HepG2 (cell line): ENCODE measurements at regions not wholly inside any gene's neighbourhood (a gene's known extent, or its start where the extent isn't known, plus 50 kb on each side); places are given as distances from the start of the nearest gene placed in this dataset.

Experiments
- ATAC-seq: fragments of 200-7000 bp; cut with Tn5 transposase; 3 replicates; pipeline ENCODE4 v1.9.1; 2020; ENCODE audit warnings: mild to moderate bottlenecking, moderate library complexity
- BruUV-seq: library from RNA; stranded (reverse); fragments of 400-500 nt; replicated peaks from 2 replicates; lab custom pipeline; 2021; lab: Mats Ljungman, UMichigan
- CTCF ChIA-PET: fragments of 300-600 bp; formaldehyde crosslinking; extraction: SDS; loops from one replicate; lab custom pipeline; 2021; ENCODE audit warnings: low total read pairs, inconsistent platforms, low intra/inter-chr PET ratio; lab: Yijun Ruan, JAX
- POLR2A ChIA-PET: fragments of 350-600 bp; sonication (Branson Sonifier 250); formaldehyde crosslinking; loops from one replicate; lab custom pipeline; 2020; ENCODE audit warnings: antibody characterized with exemption, inconsistent platforms; lab: Yijun Ruan, JAX
- DNase-seq: peaks from one replicate; pipeline ENCODE4 v3.0.0-alpha.2; 2015; ENCODE audit warnings: low spot score
- FAIRE-seq: peaks from 3 replicates; lab custom pipeline; 2011; peaks lifted over from hg19 to GRCh38; lab: Jason Lieb, UNC
- H2AFZ ChIP-seq: one replicate; pipeline ENCODE4 v1.6.1; 2011; ENCODE audit warnings: low read length, inconsistent platforms
- H3K27ac ChIP-seq: fragments of 300-600 bp; 3 replicates; pipeline ENCODE4 v1.8.0; 2011; ENCODE audit warnings: mixed run types, mild to moderate bottlenecking, mixed read lengths, low read length, inconsistent platforms; ENCODE audit not compliant: insufficient read depth; ENCODE audit errors: extremely low read length
- H3K27me3 ChIP-seq, 2 experiments: fragments of 200-600 bp in 1 of 2; 2 replicates in 1 of 2; 3 replicates in 1 of 2; pipeline versions ENCODE4 v1.6.0 to v1.8.0; 2011; ENCODE audit warnings: low read length in 2 of 2, mild to moderate bottlenecking in 2 of 2, moderate library complexity in 2 of 2, inconsistent platforms in 1 of 2; ENCODE audit not compliant: insufficient read depth in 2 of 2, control insufficient read depth in 1 of 2
- H3K36me3 ChIP-seq, 2 experiments: fragments of 200-600 bp in 1 of 2; replicated peaks in 1 of 2; 2 replicates in 1 of 2; 3 replicates in 1 of 2; pipeline versions ENCODE4 v1.5.1 to v1.8.0; 2011; ENCODE audit warnings: low read length in 2 of 2, inconsistent platforms in 1 of 2; ENCODE audit not compliant: insufficient read depth in 2 of 2, control insufficient read depth in 1 of 2
- H3K4me1 ChIP-seq: 2 replicates; pipeline ENCODE4 v1.5.1; 2012; ENCODE audit warnings: low read length, inconsistent platforms; ENCODE audit not compliant: insufficient read depth
- H3K4me2 ChIP-seq: 2 replicates; pipeline ENCODE4 v1.6.0; 2011; ENCODE audit warnings: low read depth, low read length, inconsistent platforms
- H3K4me3 ChIP-seq, 3 experiments: fragments of 200-600 bp in 1 of 3; sonication (generic), shearing (Covaris generic) in 1 of 3; replicated peaks in 1 of 3; 2 replicates each; pipeline ENCODE4 v1.5.1; 2011 to 2016; ENCODE audit warnings: low read length in 3 of 3, inconsistent platforms in 2 of 3, low read depth in 2 of 3, mild to moderate bottlenecking in 2 of 3, control low read depth in 1 of 3, mixed read lengths in 1 of 3; ENCODE audit not compliant: insufficient read depth in 1 of 3
- H3K79me2 ChIP-seq: one replicate; pipeline ENCODE4 v1.6.1; 2011; ENCODE audit warnings: low read length, inconsistent platforms; ENCODE audit not compliant: insufficient read depth
- H3K9ac ChIP-seq: 2 replicates; pipeline ENCODE4 v1.6.0; 2011; ENCODE audit warnings: mild to moderate bottlenecking, low read depth, low read length, inconsistent platforms; ENCODE audit not compliant: insufficient read depth
- H3K9me3 ChIP-seq: 2 replicates; pipeline ENCODE4 v1.5.1; 2012; ENCODE audit warnings: mild to moderate bottlenecking, low read length
- H4K20me1 ChIP-seq: 2 replicates; pipeline ENCODE4 v1.6.0; 2011; ENCODE audit warnings: inconsistent platforms, mild to moderate bottlenecking, low read length, moderate library complexity; ENCODE audit not compliant: insufficient read depth
- AFF4 ChIP-seq: sonication (generic); formaldehyde crosslinking; IDR thresholded peaks from 2 replicates; pipeline ENCODE4 v1.4.0; 2020; ENCODE audit warnings: missing genetic modification reagents
- BRCA1 ChIP-seq: sonication (generic); formaldehyde crosslinking; IDR thresholded peaks from 2 replicates; pipeline ENCODE4 v1.4.0; 2020; ENCODE audit warnings: missing genetic modification reagents
- CEBPG ChIP-seq: IDR thresholded peaks from 2 replicates; pipeline ENCODE4 v1.6.1; 2016
- DMAP1 ChIP-seq: IDR thresholded peaks from 2 replicates; pipeline ENCODE4 v1.6.1; 2016
- GATAD1 ChIP-seq: IDR thresholded peaks from 2 replicates; pipeline ENCODE4 v1.6.1; 2016; ENCODE audit warnings: missing genetic modification reagents, missing compliant biosample characterization
- NFKB2 ChIP-seq: sonication (generic); formaldehyde crosslinking; IDR thresholded peaks from 2 replicates; pipeline ENCODE4 v1.4.0; 2020; ENCODE audit warnings: missing genetic modification reagents, borderline replicate concordance
- PRDM10 ChIP-seq: sonication (generic); formaldehyde crosslinking; IDR thresholded peaks from 2 replicates; pipeline ENCODE4 v1.4.0; 2020; ENCODE audit warnings: low read depth, missing genetic modification reagents
- ZNF160 ChIP-seq: sonication (generic); formaldehyde crosslinking; IDR thresholded peaks from 2 replicates; pipeline ENCODE4 v1.8.0; 2022; ENCODE audit warnings: mild to moderate bottlenecking, inconsistent platforms, missing genetic modification reagents
- ZNF230 ChIP-seq: sonication (generic); formaldehyde crosslinking; IDR thresholded peaks from 2 replicates; pipeline ENCODE4 v1.4.0; 2020; ENCODE audit warnings: mild to moderate bottlenecking, missing genetic modification reagents
- ZNF431 ChIP-seq: sonication (generic); formaldehyde crosslinking; IDR thresholded peaks from 2 replicates; pipeline ENCODE4 v1.9.0; 2022; ENCODE audit warnings: missing genetic modification reagents, low read depth, mild to moderate bottlenecking, borderline replicate concordance
- ZNF619 ChIP-seq: sonication (generic); formaldehyde crosslinking; IDR thresholded peaks from 2 replicates; pipeline ENCODE4 v1.4.0; 2020; ENCODE audit warnings: mild to moderate bottlenecking, missing genetic modification reagents
- ZNF644 ChIP-seq: IDR thresholded peaks from 2 replicates; pipeline ENCODE4 v1.6.1; 2016; ENCODE audit warnings: low read depth
- ZSCAN21 ChIP-seq: sonication (generic); formaldehyde crosslinking; IDR thresholded peaks from 2 replicates; pipeline ENCODE4 v1.8.0; 2022; ENCODE audit warnings: mild to moderate bottlenecking, missing genetic modification reagents, moderate library complexity, borderline replicate concordance
- WGBS: methylation state at CpG from one replicate; pipeline ENCODE4 v1.1.6; 2017; ENCODE audit warnings: low lambda C conversion rate; 5-methylcytosine and 5-hydroxymethylcytosine counted together
- in situ Hi-C: cut with HindIII; loops from 2 replicates; pipeline ENCODE4 v1.10.0; 2017; ENCODE audit warnings: low pct_unique_long_range_greater_than_20kb; ENCODE audit not compliant: extremely low pct_ligation_motif_present
- intact Hi-C: fragments of 100-400 bp; cut with micrococcal nuclease; formaldehyde crosslinking; loops from one replicate; pipeline ENCODE4 v1.10.0; 2022; ENCODE audit not compliant: unreplicated experiment
- TF ChIP-seq, protein P1 (sequence below): sonication (generic); formaldehyde crosslinking; IDR thresholded peaks from 2 replicates; pipeline ENCODE4 v1.5.0; 2020; ENCODE audit warnings: mild to moderate bottlenecking, missing genetic modification reagents, borderline replicate concordance

DNA sequence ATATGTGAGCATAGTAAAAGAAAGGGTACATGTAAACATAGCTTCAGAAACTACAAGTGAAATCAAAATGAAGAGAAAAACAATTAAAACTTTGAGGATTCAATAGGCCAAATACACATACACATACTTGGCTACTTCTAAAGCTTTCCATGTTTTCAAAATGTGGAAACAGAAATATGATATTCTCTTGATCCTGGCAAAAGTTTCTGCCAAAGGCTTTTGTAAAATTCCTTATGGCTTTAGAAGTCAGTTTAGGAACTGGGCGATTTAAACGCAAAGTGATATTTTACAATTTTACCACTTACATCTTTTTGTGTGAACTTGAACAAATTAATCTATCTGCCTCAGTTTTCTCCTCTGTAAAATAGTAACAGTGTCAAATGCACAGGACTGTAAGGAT lies 756.4 kb downstream of the C12orf50 start:
- Histone ChIP-seq H3K4me2 (no peak overlapping the region), H3K36me3 (no peaks in the 10 kb centered on the region), H3K9me3 (peaks cover 11% of the 10 kb centered on the region), H2AFZ (no peak overlapping the region), H4K20me1 (no peaks in the 10 kb centered on the region), H3K79me2 (no peaks in the 10 kb centered on the region), H3K9ac (no peak overlapping the region), H3K4me1 (no peaks in the 10 kb centered on the region), H3K27ac (no peak overlapping the region), H3K4me3 (no peak overlapping the region), H3K27me3 (no peaks in the 10 kb centered on the region; a peak in 1 of 5 replicates)
- intact Hi-C loops = no loop called here
- DNase-seq = no peak
- BruUV-seq = no TSS peak
- ATAC-seq = no peak
- POLR2A ChIA-PET = no interaction called here
- WGBS = 34% methylated on average over 2 of the region's 2 CpGs
- CTCF ChIA-PET = no interaction called here
- in situ Hi-C loops = no loop called here
- FAIRE-seq = no peak
- no peak for TF ChIP-seq BRCA1 (CRISPR knock-in tag)
- TF ChIP-seq CEBPG (CRISPR knock-in tag) = no peak
- no peak for TF ChIP-seq ZNF230 (CRISPR knock-in tag)
- TF ChIP-seq ZNF160 (CRISPR knock-in tag) = no peak
- no peak for TF ChIP-seq ZNF431
- no peak for TF ChIP-seq DMAP1 (CRISPR knock-in tag)
- TF ChIP-seq, protein P1, sequence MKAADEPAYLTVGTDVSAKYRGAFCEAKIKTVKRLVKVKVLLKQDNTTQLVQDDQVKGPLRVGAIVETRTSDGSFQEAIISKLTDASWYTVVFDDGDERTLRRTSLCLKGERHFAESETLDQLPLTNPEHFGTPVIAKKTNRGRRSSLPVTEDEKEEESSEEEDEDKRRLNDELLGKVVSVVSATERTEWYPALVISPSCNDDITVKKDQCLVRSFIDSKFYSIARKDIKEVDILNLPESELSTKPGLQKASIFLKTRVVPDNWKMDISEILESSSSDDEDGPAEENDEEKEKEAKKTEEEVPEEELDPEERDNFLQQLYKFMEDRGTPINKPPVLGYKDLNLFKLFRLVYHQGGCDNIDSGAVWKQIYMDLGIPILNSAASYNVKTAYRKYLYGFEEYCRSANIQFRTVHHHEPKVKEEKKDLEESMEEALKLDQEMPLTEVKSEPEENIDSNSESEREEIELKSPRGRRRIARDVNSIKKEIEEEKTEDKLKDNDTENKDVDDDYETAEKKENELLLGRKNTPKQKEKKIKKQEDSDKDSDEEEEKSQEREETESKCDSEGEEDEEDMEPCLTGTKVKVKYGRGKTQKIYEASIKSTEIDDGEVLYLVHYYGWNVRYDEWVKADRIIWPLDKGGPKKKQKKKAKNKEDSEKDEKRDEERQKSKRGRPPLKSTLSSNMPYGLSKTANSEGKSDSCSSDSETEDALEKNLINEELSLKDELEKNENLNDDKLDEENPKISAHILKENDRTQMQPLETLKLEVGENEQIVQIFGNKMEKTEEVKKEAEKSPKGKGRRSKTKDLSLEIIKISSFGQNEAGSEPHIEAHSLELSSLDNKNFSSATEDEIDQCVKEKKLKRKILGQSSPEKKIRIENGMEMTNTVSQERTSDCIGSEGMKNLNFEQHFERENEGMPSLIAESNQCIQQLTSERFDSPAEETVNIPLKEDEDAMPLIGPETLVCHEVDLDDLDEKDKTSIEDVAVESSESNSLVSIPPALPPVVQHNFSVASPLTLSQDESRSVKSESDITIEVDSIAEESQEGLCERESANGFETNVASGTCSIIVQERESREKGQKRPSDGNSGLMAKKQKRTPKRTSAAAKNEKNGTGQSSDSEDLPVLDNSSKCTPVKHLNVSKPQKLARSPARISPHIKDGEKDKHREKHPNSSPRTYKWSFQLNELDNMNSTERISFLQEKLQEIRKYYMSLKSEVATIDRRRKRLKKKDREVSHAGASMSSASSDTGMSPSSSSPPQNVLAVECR = no peak
- TF ChIP-seq ZSCAN21 (CRISPR knock-in tag) = no peak
- TF ChIP-seq GATAD1 (CRISPR knock-in tag) = no peak
- no peak for TF ChIP-seq ZNF644 (CRISPR knock-in tag)
- TF ChIP-seq PRDM10 (CRISPR knock-in tag) = no peak
- TF ChIP-seq NFKB2 (CRISPR knock-in tag) = no peak
- TF ChIP-seq AFF4 (CRISPR knock-in tag) = no peak
- TF ChIP-seq ZNF619 (CRISPR knock-in tag) = no peak
